ENCODE measurements at regions not wholly inside any gene's neighbourhood (a gene's known extent, or its start where the extent isn't known, plus 50 kb on each side); places are given as distances from the start of the nearest gene placed in this dataset.

DNA sequence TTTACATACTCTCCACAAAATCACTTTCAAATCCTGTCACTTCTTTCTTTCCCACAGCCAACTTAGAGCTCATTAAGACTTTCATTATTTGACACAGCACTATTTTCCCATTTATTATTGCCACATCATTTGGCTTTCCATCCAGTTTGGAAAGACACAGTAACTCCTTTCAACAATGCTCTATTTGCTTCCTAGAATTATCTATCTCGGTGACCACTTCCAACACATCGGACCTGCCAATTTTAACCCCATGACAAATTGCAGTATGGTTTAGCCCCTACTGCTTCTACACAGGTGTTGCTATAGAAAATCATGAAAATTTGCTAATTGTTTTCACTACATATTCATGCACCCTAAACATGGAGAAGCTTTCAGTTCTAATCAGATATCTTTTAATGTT, 190.6 kb upstream of the COX7C start:
- POLR2A ChIA-PET = no interaction called here
- no peak for DNase-seq (ENCODE audit: unreplicated experiment)
- TF ChIP-seq, protein P1, sequence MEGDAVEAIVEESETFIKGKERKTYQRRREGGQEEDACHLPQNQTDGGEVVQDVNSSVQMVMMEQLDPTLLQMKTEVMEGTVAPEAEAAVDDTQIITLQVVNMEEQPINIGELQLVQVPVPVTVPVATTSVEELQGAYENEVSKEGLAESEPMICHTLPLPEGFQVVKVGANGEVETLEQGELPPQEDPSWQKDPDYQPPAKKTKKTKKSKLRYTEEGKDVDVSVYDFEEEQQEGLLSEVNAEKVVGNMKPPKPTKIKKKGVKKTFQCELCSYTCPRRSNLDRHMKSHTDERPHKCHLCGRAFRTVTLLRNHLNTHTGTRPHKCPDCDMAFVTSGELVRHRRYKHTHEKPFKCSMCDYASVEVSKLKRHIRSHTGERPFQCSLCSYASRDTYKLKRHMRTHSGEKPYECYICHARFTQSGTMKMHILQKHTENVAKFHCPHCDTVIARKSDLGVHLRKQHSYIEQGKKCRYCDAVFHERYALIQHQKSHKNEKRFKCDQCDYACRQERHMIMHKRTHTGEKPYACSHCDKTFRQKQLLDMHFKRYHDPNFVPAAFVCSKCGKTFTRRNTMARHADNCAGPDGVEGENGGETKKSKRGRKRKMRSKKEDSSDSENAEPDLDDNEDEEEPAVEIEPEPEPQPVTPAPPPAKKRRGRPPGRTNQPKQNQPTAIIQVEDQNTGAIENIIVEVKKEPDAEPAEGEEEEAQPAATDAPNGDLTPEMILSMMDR (IDR thresholded peaks at IDR 0.05; ENCODE audit: unreplicated experiment) = no peak
- no peaks in the 10 kb centered on the region for H3K36me3 Mint-ChIP-seq (ENCODE audit: insufficient read depth, unreplicated experiment)
- H3K27me3 Mint-ChIP-seq (ENCODE audit: insufficient read depth, unreplicated experiment) = peaks cover 25% of the 10 kb centered on the region
- CTCF ChIA-PET = no interaction called here
- no peaks in the 10 kb centered on the region for H3K9me3 Mint-ChIP-seq (ENCODE audit: unreplicated experiment)
- no peaks in the 10 kb centered on the region for H3K4me1 Mint-ChIP-seq (ENCODE audit: insufficient read depth, unreplicated experiment)
- no peak overlapping the region for H3K27ac Mint-ChIP-seq (ENCODE audit: low read depth, unreplicated experiment)
- intact Hi-C loops (cut with micrococcal nuclease) = no loop called here
- BruUV-seq (replicated peaks) = no TSS peak
- H3K4me3 Mint-ChIP-seq (ENCODE audit: unreplicated experiment) = no peak overlapping the region

DNA sequence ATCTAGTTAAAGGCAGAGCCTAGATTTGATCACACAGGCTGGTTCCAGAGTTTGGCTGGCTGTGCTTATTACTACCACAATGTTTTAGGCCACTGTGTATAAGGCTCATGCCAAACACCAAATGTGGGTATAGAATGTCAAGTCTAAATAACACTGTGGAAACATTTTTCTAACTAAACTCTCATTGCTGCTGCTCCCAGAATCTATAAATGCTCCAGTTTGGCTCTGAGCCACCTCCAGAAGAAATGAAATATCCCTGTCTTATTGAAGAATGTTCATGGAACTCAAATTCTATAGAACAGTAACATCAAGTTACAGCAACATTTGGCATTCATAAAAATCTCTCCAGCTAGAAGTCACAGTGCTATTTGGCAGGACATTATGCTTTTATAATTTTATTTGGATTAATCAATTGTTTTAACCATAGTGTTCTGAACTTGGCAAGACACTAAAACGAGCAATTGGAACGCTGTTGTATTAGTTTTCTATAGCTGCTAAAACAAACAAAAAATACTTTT, 178.1 kb upstream of the COX7C start:
- no peak for DNase-seq (ENCODE audit: unreplicated experiment)
- H3K27me3 Mint-ChIP-seq (ENCODE audit: insufficient read depth, unreplicated experiment) = no peaks in the 10 kb centered on the region
- H3K9me3 Mint-ChIP-seq (ENCODE audit: unreplicated experiment) = no peaks in the 10 kb centered on the region
- TF ChIP-seq, protein P1 (IDR thresholded peaks at IDR 0.05; ENCODE audit: unreplicated experiment) = no peak
- POLR2A ChIA-PET = no interaction called here
- H3K36me3 Mint-ChIP-seq (ENCODE audit: insufficient read depth, unreplicated experiment) = no peaks in the 10 kb centered on the region
- no peak overlapping the region for H3K27ac Mint-ChIP-seq (ENCODE audit: low read depth, unreplicated experiment)
- no peak overlapping the region for H3K4me3 Mint-ChIP-seq (ENCODE audit: unreplicated experiment)
- H3K4me1 Mint-ChIP-seq (ENCODE audit: insufficient read depth, unreplicated experiment) = no peaks in the 10 kb centered on the region
- BruUV-seq (replicated peaks) = no TSS peak
- CTCF ChIA-PET = no interaction called here
- intact Hi-C loops (cut with micrococcal nuclease) = no loop called here

DNA sequence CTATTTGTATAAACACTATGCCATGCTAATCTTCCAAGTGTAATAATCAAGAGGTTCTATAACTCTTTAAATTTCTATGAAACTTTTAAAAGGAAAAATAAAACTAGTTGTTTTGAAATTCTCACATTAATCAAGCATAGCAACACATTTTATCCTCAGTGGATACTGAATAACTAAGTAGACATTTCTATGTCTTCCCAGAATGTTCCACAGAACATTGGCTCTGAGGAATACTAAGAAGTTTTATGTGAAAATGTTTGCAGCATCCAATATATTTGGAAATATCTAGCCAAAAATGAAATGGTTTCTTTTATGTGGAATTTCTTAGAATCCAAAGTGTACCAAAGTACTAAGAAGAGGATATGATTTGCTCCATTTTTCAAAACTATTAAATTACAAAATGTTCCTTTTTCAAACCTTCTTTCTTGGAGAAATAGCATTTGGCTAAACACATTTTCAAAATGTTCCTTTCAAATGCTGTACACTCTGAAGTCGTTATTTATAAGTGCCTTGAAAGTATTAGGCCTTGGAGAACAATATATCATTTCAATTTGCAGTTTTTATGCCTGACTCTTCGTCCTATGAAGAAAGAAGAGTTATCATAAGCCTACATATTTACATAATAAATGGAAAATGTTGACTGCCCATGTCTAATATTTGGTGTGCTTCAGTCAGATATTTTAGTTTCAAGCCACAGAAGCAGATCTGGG, 175.6 kb upstream of the COX7C start:
- POLR2A ChIA-PET = no interaction called here
- no peaks in the 10 kb centered on the region for H3K4me1 Mint-ChIP-seq (ENCODE audit: insufficient read depth, unreplicated experiment)

DNA sequence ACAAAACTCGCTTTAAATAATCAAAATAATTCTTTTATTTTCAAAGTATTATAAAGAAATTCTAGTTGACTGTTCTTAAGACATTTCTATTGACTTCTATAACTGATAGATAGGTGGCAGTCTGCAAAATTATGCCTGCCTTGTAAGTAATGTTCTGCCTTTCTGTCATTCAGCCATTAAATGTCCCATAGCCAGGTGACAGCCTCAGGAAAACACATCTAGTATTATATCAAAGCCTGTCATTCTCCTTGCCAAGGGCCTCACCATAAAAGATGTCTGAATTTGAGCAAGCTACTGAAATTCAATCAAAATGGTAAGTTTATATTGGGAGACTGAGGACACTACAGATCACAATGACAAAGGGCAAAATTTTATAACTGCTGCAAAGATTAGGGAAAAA, 170.4 kb upstream of the COX7C start:
- CTCF ChIA-PET = no interaction called here
- POLR2A ChIA-PET = no interaction called here
- H3K4me1 Mint-ChIP-seq (ENCODE audit: insufficient read depth, unreplicated experiment) = no peaks in the 10 kb centered on the region
- H3K9me3 Mint-ChIP-seq (ENCODE audit: unreplicated experiment) = no peaks in the 10 kb centered on the region
- H3K36me3 Mint-ChIP-seq (ENCODE audit: insufficient read depth, unreplicated experiment) = no peaks in the 10 kb centered on the region
- no peak overlapping the region for H3K27ac Mint-ChIP-seq (ENCODE audit: low read depth, unreplicated experiment)
- TF ChIP-seq, protein P1 (IDR thresholded peaks at IDR 0.05; ENCODE audit: unreplicated experiment) = no peak
- H3K27me3 Mint-ChIP-seq (ENCODE audit: insufficient read depth, unreplicated experiment) = peaks cover 17% of the 10 kb centered on the region
- H3K4me3 Mint-ChIP-seq (ENCODE audit: unreplicated experiment) = no peak overlapping the region
- intact Hi-C loops (cut with micrococcal nuclease) = no loop called here
- DNase-seq (ENCODE audit: unreplicated experiment) = no peak
- BruUV-seq (replicated peaks) = no TSS peak

More for the DNA sequence above, 175.6 kb upstream of the COX7C start:
- no peaks in the 10 kb centered on the region for H3K27me3 Mint-ChIP-seq (ENCODE audit: insufficient read depth, unreplicated experiment)
- no TSS peak for BruUV-seq (replicated peaks)
- no peak overlapping the region for H3K4me3 Mint-ChIP-seq (ENCODE audit: unreplicated experiment)
- CTCF ChIA-PET = no interaction called here
- H3K9me3 Mint-ChIP-seq (ENCODE audit: unreplicated experiment) = no peaks in the 10 kb centered on the region
- no peak for DNase-seq (ENCODE audit: unreplicated experiment)
- no peaks in the 10 kb centered on the region for H3K36me3 Mint-ChIP-seq (ENCODE audit: insufficient read depth, unreplicated experiment)
- H3K27ac Mint-ChIP-seq (ENCODE audit: low read depth, unreplicated experiment) = no peak overlapping the region
- TF ChIP-seq, protein P1 (IDR thresholded peaks at IDR 0.05; ENCODE audit: unreplicated experiment) = no peak
- intact Hi-C loops (cut with micrococcal nuclease) = no loop called here

All from MCF 10A (cell line).